ENCODE measurements at regions not wholly inside any gene's neighbourhood (a gene's known extent, or its start where the extent isn't known, plus 50 kb on each side); places are given as distances from the start of the nearest gene placed in this dataset.
"Not testable (repeated sequence)": the region's sequence is repeated elsewhere in the genome, so short reads cannot be mapped to it uniquely, and the experiment has no call there.

DNA sequence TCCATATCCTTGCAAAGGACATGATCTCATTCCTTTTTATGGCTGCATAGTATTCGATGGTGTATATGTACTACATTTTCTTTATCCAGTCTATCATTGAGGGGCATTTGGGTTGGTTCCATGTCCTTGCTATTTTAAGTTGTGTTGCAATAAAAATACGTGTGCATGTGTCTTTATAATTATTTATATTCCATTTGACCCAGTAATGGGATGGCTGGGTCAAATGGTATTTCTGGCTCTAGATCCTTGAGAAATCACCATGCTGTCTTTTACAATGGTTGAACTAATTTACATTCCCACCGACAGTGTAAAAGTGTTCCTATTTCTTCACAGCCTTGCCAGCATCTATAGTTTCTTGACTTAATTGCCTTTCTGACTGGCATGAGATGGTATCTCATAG lies 972.6 kb upstream of the KCND2 start:
- DNase-seq, result not testable (repeated sequence)

DNA sequence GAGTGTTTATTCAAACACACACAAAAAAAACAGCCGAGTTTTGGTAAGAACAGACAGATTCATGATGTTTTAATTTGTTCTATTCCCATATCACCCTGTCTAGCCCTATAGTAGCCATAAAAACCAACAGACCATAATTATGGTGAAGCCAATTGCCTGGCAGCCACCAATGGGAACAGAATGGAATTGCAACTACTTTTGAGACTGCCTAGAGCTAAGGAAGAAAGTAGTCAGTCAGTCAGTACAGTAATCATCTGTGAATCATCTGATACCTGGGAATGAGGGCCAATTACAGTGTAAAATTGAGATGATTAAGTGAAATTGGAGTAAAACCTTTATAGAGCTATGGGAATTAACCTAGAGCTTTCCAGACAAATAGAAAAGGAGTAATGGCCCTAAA lies 952.7 kb upstream of the KCND2 start:
- DNase-seq, result no peak

DNA sequence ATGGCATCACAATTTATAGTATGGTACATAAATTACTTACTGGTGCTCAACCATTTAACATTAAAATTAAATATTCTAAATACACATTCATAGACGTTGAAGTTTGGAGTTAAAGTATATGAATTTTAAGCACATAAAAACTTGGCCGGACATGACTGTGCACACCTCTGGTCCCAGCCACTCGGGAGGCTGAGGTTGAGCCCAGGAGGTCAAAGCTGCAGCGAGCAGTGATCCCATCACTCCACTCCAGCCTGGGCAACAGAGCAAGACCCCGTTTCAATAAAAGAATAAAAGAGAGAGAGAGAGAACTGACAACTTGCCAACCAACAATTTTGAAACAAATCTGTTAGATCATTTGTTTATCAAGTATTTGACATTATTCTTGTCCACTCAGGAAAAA lies 943.3 kb upstream of the KCND2 start:
- no peak for DNase-seq

DNA sequence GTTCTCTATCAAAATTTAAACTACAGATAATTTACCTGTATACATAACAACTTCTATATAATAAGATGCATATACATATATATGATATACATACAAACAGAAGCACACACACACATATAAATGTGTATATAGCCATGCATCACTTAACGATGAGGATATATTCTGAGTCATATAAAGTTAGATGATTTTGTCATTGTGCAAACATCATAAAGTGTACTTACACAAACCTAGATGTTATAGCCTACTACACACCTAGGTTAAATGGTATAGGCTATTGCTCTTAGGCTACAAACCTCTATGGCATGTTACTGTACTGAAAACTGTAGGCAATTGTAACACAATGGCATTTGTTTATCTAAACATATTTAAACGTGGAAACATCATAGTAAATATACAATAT lies 937.6 kb upstream of the KCND2 start:
- DNase-seq, result no peak

GRCh38 chr7:119341822-119342221 lies 931.2 kb upstream of the KCND2 start:
- no peak for DNase-seq

- DNase-seq, result no peak
Observed at GRCh38 chr7:119343289-119343688, 929.7 kb upstream of the KCND2 start.

- DNase-seq, result no peak
Observed at GRCh38 chr7:119344466-119344865, 928.5 kb upstream of the KCND2 start.

DNA sequence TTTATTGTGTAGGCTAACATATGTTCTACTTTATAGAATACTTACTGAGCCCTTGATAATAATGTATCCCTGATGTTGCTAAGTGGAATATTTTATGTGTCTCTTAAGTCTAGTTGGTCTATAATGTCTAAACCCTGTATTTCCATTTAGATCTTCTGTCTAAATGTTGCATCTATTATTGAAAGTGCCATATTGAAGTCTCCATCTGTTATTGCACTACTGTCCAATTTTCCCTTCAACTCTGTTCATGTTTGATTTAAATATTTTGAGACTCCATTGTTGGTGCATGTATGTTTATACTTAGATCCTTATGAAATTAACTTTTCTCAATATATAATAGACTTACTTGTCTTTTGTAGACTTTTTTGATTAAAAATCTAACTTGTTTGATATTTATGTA lies 924.5 kb upstream of the KCND2 start:
- no peak for DNase-seq

DNA sequence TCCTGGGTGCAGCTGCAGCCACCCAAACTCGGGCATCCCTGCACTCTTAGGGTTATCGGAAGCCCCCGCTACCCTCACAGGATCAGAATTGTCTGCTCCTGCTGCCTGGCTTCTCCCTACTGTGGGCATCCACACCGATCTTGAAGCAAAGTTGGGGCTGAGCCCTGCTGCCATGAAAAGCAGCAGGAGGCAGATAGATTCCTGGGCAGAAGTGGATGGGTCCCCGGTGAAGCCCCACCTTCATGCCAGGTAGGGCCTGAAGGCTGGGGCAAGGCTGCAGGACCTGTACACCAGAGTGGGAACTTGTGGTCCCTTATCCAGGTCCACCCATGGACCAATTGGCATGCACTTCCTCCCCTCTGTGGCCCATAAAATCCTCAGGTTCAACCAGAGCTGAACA lies 922.6 kb upstream of the KCND2 start:
- DNase-seq, result no peak

DNA sequence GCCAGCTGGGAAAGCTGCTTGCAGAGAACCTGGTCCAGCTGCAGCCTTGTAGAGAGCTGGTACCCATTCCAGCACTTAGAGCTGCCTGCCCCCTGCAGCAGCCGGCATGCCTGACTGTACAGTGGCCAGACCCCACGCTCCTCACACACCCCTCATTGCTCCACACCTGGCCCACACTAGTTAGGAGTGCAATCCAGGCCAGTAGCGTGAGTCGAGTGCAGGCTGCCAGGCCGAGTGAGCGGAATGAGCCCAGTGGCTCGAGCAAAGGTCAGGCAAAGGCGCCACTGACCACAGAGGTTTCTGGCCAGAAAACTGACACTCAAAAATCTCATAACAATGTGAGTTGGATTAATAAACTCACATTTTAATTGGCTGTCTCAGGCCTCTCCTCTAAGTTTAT lies 921.7 kb upstream of the KCND2 start:
- no peak for DNase-seq

DNA sequence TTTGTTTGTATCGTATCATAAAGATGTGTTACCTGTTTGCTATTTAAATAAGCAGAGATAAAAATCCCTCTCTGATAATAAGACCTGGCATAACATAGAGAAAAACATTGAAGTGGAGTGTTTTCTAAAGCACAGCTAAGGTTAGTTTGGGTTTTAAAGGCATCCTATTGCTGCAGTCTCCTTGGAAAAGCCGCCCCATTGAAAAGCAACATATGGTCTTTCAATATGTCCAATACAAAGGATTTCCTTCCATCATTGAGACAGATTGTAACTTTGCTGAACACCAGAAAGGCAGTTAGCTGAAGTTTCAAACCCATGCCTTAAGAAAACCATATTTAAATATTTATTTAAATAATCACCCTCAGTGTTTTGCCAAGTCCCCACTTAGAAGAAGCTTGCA lies 898.5 kb upstream of the KCND2 start:
- DNase-seq, result no peak

GRCh38 chr7:119377861-119378260 lies 895.1 kb upstream of the KCND2 start:
- no peak for DNase-seq

DNA sequence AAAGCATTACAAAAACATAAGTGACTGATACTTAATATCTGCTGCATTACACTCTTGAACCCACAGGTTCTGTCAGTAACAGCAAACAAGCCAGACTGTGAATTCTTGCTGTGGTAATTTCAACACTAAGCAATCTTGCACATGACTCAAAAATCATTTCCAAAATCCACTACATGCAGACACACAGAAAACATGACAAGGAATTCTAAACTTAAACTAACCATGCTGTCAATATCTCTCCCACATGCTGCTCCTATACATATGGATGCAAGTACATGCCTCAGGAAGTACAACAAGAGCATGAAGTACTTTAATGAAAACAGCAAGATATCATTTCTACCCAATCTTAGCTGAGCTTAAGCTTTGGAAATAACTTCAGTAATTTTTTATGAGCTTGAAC lies 890.2 kb upstream of the KCND2 start:
- DNase-seq, result no peak

GRCh38 chr7:119395024-119395423 lies 878.0 kb upstream of the KCND2 start:
- no peak for DNase-seq

- no peak for DNase-seq
Observed at GRCh38 chr7:119397156-119397555, 875.8 kb upstream of the KCND2 start.

DNA sequence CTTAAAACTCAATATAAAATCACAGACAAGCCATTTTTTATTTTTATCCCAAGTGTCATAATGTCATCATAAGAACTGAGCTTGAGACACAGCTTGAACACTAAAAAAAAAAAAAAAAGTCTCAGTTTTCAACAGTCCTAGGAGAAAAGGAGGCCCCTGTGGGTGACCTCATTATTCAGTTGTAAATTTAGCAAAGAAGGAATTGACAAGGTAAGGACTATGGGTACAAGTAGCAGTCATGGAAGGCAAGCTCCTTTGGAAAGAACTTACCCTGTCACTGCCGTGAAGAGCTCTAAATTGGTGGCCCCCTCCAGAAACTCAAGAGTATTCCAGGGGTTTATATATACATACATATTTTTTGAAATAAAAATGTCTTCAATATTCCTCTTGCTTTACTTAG lies 864.4 kb upstream of the KCND2 start:
- DNase-seq, result no peak

- DNase-seq, result no peak
Observed at GRCh38 chr7:119413314-119413805, 859.6 kb upstream of the KCND2 start.

- DNase-seq, result no peak
Observed at GRCh38 chr7:119415682-119416081, 857.3 kb upstream of the KCND2 start.

- DNase-seq, result no peak
Observed at GRCh38 chr7:119421657-119422056, 851.3 kb upstream of the KCND2 start.

DNA sequence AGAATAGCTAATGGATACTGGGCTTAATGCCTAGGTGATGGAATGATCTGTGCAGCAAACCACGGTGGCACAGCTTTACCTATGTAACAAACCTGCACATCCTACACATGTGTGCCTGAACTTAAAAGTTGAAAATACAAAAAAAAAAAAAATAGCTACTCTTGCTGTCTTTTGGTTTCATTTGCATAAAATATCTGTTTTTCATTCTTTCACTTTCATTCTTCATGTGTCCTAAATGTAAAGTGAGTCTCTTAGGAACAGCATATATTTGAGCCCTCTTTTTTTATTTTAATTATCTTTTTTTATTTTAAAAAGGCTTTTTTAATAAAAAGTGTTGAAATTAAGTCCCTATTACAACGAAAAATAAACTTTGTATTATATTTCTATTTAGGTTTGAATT lies 836.1 kb upstream of the KCND2 start:
- no peak for DNase-seq

DNA sequence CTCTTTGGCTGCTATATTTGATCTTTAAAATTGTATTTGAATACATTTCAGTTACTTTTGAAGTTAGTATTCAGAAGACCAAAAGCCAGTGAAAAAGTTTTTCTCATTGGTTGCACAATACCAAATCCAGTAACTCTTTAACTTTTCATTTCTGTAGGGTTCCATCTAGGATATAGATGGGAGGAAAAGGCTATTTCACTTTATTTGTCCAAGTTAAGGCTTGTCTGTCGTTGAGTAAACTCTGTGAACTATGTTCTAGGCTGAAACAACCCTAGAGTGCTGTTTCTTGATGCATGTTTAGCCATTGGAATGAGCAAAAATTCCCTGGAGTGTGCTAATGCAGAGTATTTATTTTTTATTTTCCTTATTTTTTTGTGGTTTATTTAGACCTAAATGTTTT lies 834.7 kb upstream of the KCND2 start:
- DNase-seq, result no peak

DNA sequence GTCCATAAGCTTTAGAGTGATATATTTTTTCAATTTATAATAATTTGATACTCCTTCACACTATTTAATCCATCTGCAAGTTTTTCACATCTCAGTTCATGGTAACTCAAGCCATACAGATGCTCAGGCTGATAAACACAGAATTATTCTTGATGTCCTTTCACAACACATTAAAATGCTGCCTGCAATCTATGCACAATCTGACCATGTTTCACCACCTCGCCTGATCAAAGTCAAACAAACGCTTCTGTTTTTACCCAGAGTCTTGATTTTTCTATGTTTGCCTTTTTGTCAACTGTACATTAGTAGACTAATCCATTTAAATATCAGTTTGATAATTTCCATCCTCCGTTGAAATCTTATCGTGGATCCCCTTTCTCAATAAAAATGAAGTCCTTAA lies 833.8 kb upstream of the KCND2 start:
- DNase-seq, result no peak

GRCh38 chr7:119452401-119452800 lies 820.6 kb upstream of the KCND2 start:
- DNase-seq, result peak; percentile 24

DNA sequence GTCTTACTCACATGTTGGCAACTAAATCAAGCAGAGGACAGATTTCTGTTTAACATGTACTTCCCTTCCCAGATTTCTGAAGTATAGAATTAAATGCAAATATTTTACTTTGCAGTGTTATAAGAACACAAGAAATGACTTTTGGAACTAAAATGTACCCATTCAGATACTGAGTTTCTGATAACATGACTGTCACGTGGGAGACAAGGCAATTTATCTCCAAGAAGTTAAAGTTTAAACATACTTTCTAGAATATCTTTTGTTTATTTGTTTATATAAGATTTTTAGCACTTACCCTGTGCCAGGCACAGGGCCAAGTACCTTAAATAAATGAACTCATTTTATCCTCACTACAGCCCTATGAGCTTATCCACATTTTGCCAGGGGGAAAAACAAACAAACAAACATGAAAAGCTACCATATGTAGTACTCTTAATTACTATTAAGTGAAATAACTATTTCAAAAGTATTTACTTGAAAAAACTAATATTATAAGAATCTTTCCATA lies 807.1 kb upstream of the KCND2 start:
- DNase-seq, result no peak

GRCh38 chr7:119472408-119473038 lies 800.5 kb upstream of the KCND2 start:
- no peak for DNase-seq

Data from NCI-H226 (cell line).